GM21381 (cell line): ENCODE measurements at regions not wholly inside any gene's neighbourhood (a gene's known extent, or its start where the extent isn't known, plus 50 kb on each side); places are given as distances from the start of the nearest gene placed in this dataset.

Experiments
- ATAC-seq: cut with Tn5 transposase; IDR thresholded peaks from one replicate; pipeline ENCODE4 v1.9.1; 2021; ENCODE audit warnings: mild to moderate bottlenecking, moderate library complexity; ENCODE audit not compliant: unreplicated experiment

- no peak for ATAC-seq
Observed at GRCh38 chr18:43481069-43481468, 203.8 kb upstream of the SYT4 start.

GRCh38 chr18:43482136-43482535 lies 204.8 kb upstream of the SYT4 start:
- ATAC-seq, result no peak

GRCh38 chr18:43482600-43482999 lies 205.3 kb upstream of the SYT4 start:
- ATAC-seq, result no peak

GRCh38 chr18:43484710-43485109 lies 207.4 kb upstream of the SYT4 start:
- no peak for ATAC-seq

DNA sequence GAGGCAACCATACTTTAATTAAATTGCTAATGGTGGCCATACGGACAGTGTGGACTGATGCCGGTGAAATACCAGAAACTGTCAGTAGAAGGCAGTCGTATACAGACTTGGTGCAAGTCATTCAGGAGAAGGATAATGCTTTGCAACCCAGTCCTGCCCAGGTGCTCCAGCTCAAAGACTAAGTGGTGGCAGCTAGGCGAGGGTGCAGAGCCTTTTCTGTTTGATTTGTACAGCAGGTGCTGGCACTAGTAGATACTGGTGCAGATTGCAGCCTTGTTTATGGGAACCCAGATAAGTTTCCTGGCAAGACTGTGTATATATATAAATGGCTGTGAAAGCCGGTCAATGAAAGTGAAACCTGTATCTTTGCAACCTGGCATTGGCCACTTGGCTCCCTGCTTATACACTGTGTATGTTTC lies 208.3 kb upstream of the SYT4 start:
- no peak for ATAC-seq

- ATAC-seq, result no peak
Observed at GRCh38 chr18:43486462-43486861, 209.2 kb upstream of the SYT4 start.

DNA sequence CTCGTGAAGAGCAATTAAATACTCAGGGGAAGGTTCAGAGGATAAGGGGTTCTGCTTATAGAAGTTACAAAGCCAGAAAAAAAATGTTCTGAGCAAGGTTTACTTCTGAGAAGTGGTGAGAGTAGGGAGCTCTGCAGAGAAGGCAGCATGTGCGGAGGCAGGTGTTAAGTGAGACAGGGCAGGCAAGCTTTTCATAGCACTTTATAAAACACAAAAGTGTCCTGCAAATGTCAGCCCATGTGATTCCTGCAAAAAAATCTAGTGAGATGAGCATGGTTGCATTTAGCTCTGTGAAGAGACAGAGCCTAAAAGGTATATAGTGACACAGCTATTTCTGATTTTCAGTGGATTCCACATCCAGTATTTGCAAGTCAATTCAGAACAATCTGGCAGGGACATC lies 223.8 kb upstream of the SYT4 start:
- no peak for ATAC-seq

DNA sequence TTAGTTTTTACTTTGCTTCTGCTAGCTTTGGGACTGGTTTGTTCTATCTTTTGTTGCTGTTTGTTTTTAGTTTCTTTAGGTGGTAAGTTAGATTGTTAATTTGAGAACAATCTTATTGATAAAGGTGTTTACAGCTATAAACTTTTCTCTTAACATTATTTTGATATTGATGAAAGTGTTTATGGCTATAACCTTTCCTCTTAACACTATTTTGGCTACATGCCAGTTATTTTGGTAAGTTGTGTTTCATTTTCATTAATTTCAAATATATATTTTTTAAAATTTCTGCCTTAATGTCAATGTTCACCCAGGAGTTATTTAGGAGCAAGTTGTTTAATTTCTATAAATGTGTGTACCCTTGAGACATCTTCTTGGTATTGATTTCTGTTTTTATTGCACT lies 229.6 kb upstream of the SYT4 start:
- ATAC-seq, result no peak

DNA sequence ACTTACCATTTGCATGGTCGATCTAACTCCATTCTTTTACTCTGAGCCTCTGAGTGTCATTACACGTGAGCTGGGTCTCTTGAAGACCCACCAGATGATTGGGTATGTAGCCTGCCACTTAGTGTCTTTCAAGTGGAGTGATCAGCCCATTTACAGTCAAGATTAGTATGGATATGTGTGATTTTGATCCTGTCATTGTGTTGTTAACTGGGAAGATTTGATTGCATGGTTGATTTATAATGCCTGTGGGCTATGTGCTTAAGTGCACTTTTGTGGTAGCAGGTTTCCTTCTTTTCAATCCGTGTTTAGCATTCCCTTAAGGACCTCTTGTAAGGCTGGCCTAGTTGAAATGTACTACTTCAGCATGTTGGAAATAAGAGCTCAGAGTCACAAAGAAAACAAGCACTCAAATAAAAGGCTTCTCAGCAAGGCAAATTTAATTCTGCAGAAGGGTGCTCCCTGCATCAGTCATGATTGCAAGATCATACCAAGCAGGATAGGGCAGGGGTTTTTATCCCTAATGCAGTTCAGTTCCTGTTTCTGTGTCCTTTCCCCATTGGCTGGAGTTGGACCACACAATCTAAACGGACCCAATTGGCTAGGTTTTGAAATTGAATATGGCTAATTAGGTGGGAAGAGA lies 230.7 kb upstream of the SYT4 start:
- no peak for ATAC-seq

- ATAC-seq, result no peak
Observed at GRCh38 chr18:43514747-43515146, 237.5 kb upstream of the SYT4 start.

GRCh38 chr18:43515481-43515880 lies 238.2 kb upstream of the SYT4 start:
- ATAC-seq, result no peak

- no peak for ATAC-seq
Observed at GRCh38 chr18:43524260-43524659, 247.0 kb upstream of the SYT4 start.

- no peak for ATAC-seq
Observed at GRCh38 chr18:43525169-43525568, 247.9 kb upstream of the SYT4 start.

DNA sequence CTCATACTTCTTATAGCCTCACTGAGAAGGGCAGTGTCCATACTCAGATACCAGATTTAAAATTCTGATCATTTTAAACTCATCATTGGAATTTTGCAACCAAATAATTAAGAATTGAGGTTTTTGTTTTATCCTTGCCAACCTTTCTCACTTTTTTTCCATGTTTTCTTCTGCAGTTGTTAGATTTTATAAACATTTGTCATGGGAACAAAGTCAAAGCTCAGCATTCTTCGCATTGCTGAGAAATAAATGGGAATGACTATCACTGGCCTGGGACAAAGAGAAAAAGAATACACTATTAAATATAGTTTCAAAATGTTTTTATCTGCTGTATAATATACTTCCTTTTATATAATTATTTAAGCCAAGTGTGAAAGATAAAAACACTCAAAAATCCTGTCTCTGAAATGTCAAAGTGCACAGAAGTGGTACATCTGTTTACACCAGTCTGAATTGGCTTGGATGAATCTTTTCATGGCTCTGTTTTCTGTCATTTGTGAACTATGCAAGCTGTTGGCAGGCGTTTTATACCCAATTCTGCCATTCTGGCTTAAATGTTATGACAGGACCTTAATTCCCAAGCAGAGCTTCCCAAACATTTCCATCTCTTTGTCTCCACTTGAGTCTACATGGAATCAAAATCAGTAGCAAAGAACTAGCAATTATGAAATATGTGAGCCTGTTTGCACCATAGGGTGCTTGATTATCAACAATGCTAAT lies 249.3 kb upstream of the SYT4 start:
- ATAC-seq, result no peak

- ATAC-seq, result no peak
Observed at GRCh38 chr18:43531438-43531837, 254.1 kb upstream of the SYT4 start.

GRCh38 chr18:43533371-43533770 lies 256.1 kb upstream of the SYT4 start:
- no peak for ATAC-seq

DNA sequence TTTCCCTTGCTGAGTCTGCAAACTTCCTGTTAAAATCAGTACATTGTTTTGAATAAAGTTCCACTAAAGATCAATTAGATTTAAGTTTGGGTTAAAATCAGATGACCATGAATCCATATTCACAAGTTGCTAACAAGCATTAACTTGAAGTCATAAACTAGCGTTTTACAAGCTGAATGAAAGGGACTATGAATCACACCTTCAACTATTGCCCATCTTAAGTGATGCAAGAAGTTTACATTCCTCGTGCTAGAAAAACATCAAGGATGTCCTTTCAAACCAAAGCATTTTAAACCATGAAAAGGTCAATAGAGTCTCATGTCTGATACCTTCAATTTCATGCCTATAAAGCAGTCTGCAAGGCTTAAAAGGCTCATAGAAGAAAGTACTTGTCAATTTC lies 257.2 kb upstream of the SYT4 start:
- no peak for ATAC-seq

- ATAC-seq, result no peak
Observed at GRCh38 chr18:43539862-43540261, 262.6 kb upstream of the SYT4 start.

DNA sequence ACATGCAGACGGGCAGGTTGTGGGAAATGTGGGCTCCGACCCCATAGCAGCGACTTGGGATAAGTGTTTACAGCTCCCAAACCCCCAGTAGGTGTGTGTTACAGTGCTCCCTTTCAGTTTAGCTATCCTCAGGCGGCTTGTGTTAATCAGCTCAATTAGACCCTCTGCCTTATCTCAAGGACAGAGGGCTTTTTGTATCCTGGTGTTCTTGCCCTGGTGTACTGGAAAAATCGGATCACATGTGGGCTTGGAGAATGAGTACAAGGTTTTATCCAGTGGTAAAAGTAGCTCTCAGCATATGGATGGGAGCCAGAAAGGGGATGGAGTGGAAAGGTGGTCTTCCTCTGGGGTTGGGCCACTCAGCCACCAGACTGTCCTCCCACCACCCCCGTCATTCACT lies 264.7 kb upstream of the SYT4 start:
- ATAC-seq, result no peak

GRCh38 chr18:43543236-43543635 lies 265.9 kb upstream of the SYT4 start:
- no peak for ATAC-seq

GRCh38 chr18:43547456-43547855 lies 270.2 kb upstream of the SYT4 start:
- ATAC-seq, result no peak

DNA sequence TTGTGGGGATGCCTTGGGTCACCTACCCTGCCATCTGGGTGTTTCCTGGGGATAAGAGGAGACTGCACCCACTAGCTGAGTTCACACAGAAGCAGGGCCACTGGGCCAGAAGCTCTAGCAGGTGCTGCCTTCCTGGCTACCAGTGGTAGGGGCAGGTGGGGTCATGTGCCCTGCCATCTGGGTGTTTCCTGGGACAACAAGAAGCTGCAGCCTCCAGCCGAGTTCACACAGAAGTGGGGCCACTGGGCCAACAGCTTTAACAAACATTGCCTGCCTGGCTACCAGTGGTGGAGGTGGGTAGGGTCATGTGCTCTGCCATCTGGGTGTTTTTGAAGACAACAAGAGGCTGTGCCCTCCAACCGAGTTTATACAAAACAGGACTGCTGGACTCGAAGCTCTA lies 282.2 kb upstream of the SYT4 start:
- ATAC-seq, result no peak

DNA sequence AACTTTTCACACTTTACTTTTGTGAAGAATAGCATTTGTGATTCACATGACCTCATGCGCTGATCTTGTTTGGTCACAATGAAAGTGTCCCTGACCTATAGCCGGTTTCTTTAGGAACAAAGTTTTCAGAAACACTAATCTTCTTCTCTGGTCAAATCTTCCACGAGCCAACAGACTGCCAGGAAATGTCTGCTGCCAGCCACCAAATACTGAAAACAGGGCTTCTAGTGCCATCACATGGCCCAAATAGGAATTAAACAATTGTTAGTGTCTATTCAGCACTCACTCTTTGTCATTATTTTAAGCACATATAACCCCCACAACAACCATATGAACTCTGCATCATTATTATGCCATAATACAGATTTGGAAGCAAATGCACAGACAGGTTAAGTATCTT lies 286.5 kb upstream of the SYT4 start:
- no peak for ATAC-seq
